ENCODE measurements at regions not wholly inside any gene's neighbourhood (a gene's known extent, or its start where the extent isn't known, plus 50 kb on each side); places are given as distances from the start of the nearest gene placed in this dataset.

DNA sequence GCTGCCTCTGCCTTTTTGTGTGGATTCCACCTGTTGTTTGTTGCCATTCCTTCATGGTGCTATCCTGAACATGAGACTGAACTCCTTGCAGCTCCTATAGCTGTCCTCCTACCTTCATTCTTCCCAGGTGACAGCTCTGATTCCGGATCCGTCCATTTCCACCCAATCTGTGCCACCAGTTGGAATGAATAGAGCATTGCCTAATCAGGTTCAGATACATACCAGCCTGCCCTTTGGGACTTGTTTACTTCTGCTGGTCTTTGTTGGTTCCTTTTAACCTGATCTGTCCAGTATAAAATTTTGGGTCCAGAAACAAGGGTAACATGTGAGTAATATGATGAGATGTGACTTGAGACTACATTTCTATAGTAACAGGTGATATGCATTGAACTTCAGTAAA, 136.3 kb upstream of the IGF1 start:
- H3K18ac ChIP-seq (ENCODE audit: low read depth, low read length), result no peak overlapping the region
- H3K9me1 ChIP-seq (ENCODE audit: insufficient read depth, low read length), result no peaks in the 10 kb centered on the region
- H3K9ac ChIP-seq (ENCODE audit: low read depth, low read length), result no peak overlapping the region
- ATAC-seq (ENCODE audit: low read depth) (no peak), DNase-seq (no peak)
- no peaks in the 10 kb centered on the region for H3K79me1 ChIP-seq (ENCODE audit: low read depth in 1 of 2, low read length in 2 of 2)
- H3K4me2 ChIP-seq (ENCODE audit: low read depth, low read length), result no peak overlapping the region
- H4K5ac ChIP-seq (ENCODE audit: low read depth, low read length), result no peak overlapping the region
- BruUV-seq (replicated peaks), result no TSS peak
- TF ChIP-seq CEBPB (IDR thresholded peaks at IDR 0.05; ENCODE audit: low read depth, low read length) (no peak), RAD21 (IDR thresholded peaks at IDR 0.05; ENCODE audit: low read length) (no peak), POLR2A (IDR thresholded peaks at IDR 0.05; ENCODE audit: low read depth, low read length) (no peak), CHD1 (IDR thresholded peaks at IDR 0.05; ENCODE audit: low read depth, low read length) (no peak), MAZ (IDR thresholded peaks at IDR 0.05; ENCODE audit: borderline replicate concordance, low read depth, low read length) (no peak), MAFK (IDR thresholded peaks at IDR 0.05; ENCODE audit: low read depth, low read length) (no peak), RFX5 (IDR thresholded peaks at IDR 0.05; ENCODE audit: low read depth, low read length) (no peak), MXI1 (IDR thresholded peaks at IDR 0.05; ENCODE audit: borderline replicate concordance, low read depth, low read length) (no peak), SMC3 (IDR thresholded peaks at IDR 0.05; ENCODE audit: low read depth, low read length) (no peak), RCOR1 (IDR thresholded peaks at IDR 0.05; ENCODE audit: insufficient replicate concordance, low read length) (no peak), FOS (IDR thresholded peaks at IDR 0.05; ENCODE audit: low read depth, low read length) (no peak)
- TF ChIP-seq, protein P1, sequence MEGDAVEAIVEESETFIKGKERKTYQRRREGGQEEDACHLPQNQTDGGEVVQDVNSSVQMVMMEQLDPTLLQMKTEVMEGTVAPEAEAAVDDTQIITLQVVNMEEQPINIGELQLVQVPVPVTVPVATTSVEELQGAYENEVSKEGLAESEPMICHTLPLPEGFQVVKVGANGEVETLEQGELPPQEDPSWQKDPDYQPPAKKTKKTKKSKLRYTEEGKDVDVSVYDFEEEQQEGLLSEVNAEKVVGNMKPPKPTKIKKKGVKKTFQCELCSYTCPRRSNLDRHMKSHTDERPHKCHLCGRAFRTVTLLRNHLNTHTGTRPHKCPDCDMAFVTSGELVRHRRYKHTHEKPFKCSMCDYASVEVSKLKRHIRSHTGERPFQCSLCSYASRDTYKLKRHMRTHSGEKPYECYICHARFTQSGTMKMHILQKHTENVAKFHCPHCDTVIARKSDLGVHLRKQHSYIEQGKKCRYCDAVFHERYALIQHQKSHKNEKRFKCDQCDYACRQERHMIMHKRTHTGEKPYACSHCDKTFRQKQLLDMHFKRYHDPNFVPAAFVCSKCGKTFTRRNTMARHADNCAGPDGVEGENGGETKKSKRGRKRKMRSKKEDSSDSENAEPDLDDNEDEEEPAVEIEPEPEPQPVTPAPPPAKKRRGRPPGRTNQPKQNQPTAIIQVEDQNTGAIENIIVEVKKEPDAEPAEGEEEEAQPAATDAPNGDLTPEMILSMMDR (conservative IDR thresholded peaks at IDR 0.05; ENCODE audit: low read depth, low read length), result no peak
- TF ChIP-seq, protein P2, sequence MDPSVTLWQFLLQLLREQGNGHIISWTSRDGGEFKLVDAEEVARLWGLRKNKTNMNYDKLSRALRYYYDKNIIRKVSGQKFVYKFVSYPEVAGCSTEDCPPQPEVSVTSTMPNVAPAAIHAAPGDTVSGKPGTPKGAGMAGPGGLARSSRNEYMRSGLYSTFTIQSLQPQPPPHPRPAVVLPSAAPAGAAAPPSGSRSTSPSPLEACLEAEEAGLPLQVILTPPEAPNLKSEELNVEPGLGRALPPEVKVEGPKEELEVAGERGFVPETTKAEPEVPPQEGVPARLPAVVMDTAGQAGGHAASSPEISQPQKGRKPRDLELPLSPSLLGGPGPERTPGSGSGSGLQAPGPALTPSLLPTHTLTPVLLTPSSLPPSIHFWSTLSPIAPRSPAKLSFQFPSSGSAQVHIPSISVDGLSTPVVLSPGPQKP (IDR thresholded peaks at IDR 0.05; ENCODE audit: borderline replicate concordance, low read depth, low read length), result no peak
- TF ChIP-seq, protein P3, sequence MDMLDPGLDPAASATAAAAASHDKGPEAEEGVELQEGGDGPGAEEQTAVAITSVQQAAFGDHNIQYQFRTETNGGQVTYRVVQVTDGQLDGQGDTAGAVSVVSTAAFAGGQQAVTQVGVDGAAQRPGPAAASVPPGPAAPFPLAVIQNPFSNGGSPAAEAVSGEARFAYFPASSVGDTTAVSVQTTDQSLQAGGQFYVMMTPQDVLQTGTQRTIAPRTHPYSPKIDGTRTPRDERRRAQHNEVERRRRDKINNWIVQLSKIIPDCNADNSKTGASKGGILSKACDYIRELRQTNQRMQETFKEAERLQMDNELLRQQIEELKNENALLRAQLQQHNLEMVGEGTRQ (IDR thresholded peaks at IDR 0.05; ENCODE audit: low read depth, low read length), result no peak
- H3K9me3 ChIP-seq (ENCODE audit: control insufficient read depth, insufficient read depth, low read length), result no peaks in the 10 kb centered on the region
- H3K27ac ChIP-seq (ENCODE audit: insufficient read depth, low read length), result no peak overlapping the region
- dilution Hi-C loops (cut with HindIII; ENCODE audit: low sequenced_read_pairs, unreplicated experiment), result no loop called here
- POLR2A ChIA-PET (ENCODE audit: unreplicated experiment), result no interaction called here
- CTCF ChIA-PET, result no interaction called here
- H4K8ac ChIP-seq (ENCODE audit: low read depth in 2 of 2, low read length in 2 of 2), result no peak overlapping the region
- no peak overlapping the region for H2AFZ ChIP-seq (replicated peaks; ENCODE audit: low read length, poor library complexity)
- H3K4me1 ChIP-seq (ENCODE audit: control insufficient read depth, insufficient read depth, low read length), result no peaks in the 10 kb centered on the region
- H4K91ac ChIP-seq (ENCODE audit: insufficient read depth, low read depth, low read length), result no peak overlapping the region
- no peak overlapping the region for H3K14ac ChIP-seq (replicated peaks; ENCODE audit: low read depth, low read length)
- H2AK5ac ChIP-seq (ENCODE audit: low read depth, low read length), result no peak overlapping the region
- no peak overlapping the region for H3K4me3 ChIP-seq (ENCODE audit: insufficient read depth, low read depth, low read length)
- intact Hi-C loops (cut with micrococcal nuclease), result no loop called here
- no peaks in the 10 kb centered on the region for H3K36me3 ChIP-seq (ENCODE audit: control insufficient read depth, insufficient read depth, low read length)
- in situ Hi-C loops (cut with MboI; ENCODE audit: low sequenced_read_pairs), result no loop called here
- no peak overlapping the region for H2BK120ac ChIP-seq (ENCODE audit: low read depth, low read length)
- no peaks in the 10 kb centered on the region for H3K27me3 ChIP-seq (ENCODE audit: control insufficient read depth, insufficient read depth, low read length)
- no peak overlapping the region for H2BK15ac ChIP-seq (ENCODE audit: low read depth, low read length)
- H2AK9ac ChIP-seq (replicated peaks; ENCODE audit: low read depth, low read length, poor library complexity), result no peak overlapping the region
- no peak overlapping the region for H2BK20ac ChIP-seq (ENCODE audit: low read depth, low read length)
- H3K56ac ChIP-seq (ENCODE audit: extremely low read depth, insufficient read depth, low read length), result no peak overlapping the region
- H2BK5ac ChIP-seq (ENCODE audit: low read depth, low read length, poor library complexity, severe bottlenecking), result no peak overlapping the region
- no CpG with 5 or more reads among the region's 2 CpGs for WGBS, 2 experiments (ENCODE audit: extremely low coverage in 2 of 2, insufficient read length in 1 of 2)
- H3K4ac ChIP-seq (ENCODE audit: low read depth, low read length), result no peak overlapping the region
- no peak overlapping the region for H3K23ac ChIP-seq (ENCODE audit: low read depth, low read length)
- H4K20me1 ChIP-seq (ENCODE audit: insufficient read depth, low read length), result no peaks in the 10 kb centered on the region
